T-helper 1 cell treated with Interleukin-12 subunit alpha and Interleukin-12 subunit beta and Interleukin-4 antibody, amounts not matched to agents 30 μg/mL and 1 μg/mL, for 36 hours (primary cell): ENCODE measurements at regions not wholly inside any gene's neighbourhood (a gene's known extent, or its start where the extent isn't known, plus 50 kb on each side); places are given as distances from the start of the nearest gene placed in this dataset.

ENCODE experiments used
- H3K27ac Mint-ChIP-seq: one replicate; pipeline ENCODE4 v1.8.0; 2021; ENCODE audit warnings: mild to moderate bottlenecking, mixed read lengths
- H3K27me3 Mint-ChIP-seq: one replicate; pipeline ENCODE4 v1.8.0; 2021; ENCODE audit warnings: low read depth, mixed read lengths
- H3K36me3 Mint-ChIP-seq: one replicate; pipeline ENCODE4 v1.8.0; 2021; ENCODE audit warnings: low read depth, mixed read lengths
- H3K4me1 Mint-ChIP-seq: one replicate; pipeline ENCODE4 v1.8.0; 2021; ENCODE audit warnings: low read depth, mixed read lengths
- H3K4me3 Mint-ChIP-seq: one replicate; pipeline ENCODE4 v1.8.0; 2021; ENCODE audit warnings: mild to moderate bottlenecking, moderate library complexity, mixed read lengths
- H3K9me3 Mint-ChIP-seq: one replicate; pipeline ENCODE4 v1.8.0; 2021; ENCODE audit warnings: mixed read lengths

GRCh38 chr16:80016731-80017326 lies 416.3 kb upstream of the MAF start:
- Mint-ChIP-seq H3K9me3 (no peaks in the 10 kb centered on the region), H3K27me3 (no peaks in the 10 kb centered on the region), H3K36me3 (no peaks in the 10 kb centered on the region), H3K4me1 (no peaks in the 10 kb centered on the region), H3K4me3 (no peak overlapping the region), H3K27ac (no peak overlapping the region)

- no peaks in the 10 kb centered on the region for H3K36me3 Mint-ChIP-seq
- H3K4me3 Mint-ChIP-seq: no peak overlapping the region
- H3K4me1 Mint-ChIP-seq: no peaks in the 10 kb centered on the region
- H3K9me3 Mint-ChIP-seq: no peaks in the 10 kb centered on the region
- peaks cover 3% of the 10 kb centered on the region for H3K27me3 Mint-ChIP-seq
- no peak overlapping the region for H3K27ac Mint-ChIP-seq
These were observed 415.0 kb upstream of the MAF start for GRCh38 chr16:80015566-80015965.

GRCh38 chr16:80014241-80014939 lies 413.9 kb upstream of the MAF start:
- Mint-ChIP-seq H3K27me3 (peaks cover 5% of the 10 kb centered on the region), H3K36me3 (no peaks in the 10 kb centered on the region), H3K4me1 (no peaks in the 10 kb centered on the region), H3K9me3 (no peaks in the 10 kb centered on the region), H3K4me3 (no peak overlapping the region), H3K27ac (no peak overlapping the region)

DNA sequence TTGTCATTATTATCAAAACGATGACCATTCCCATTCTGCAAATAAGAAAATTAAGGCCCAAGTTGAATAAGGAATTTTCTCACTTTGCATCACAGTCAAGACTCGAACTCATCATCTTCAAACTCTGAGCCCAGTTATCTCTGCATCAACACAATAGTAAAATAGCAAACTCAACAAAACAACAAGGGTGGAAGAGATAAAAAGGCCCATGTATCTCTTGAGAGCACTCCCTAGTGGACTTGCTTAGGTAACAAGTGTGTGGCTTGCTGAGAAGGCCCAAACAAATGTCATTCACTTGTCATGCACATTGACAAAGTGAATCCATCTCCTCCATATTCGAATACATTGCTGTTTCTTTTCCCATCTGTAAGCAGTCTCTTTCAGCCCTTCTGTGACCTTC lies 412.0 kb upstream of the MAF start:
- Mint-ChIP-seq H3K36me3 (no peaks in the 10 kb centered on the region), H3K27ac (no peak overlapping the region), H3K4me3 (no peak overlapping the region), H3K4me1 (no peaks in the 10 kb centered on the region), H3K9me3 (no peaks in the 10 kb centered on the region), H3K27me3 (peaks cover 5% of the 10 kb centered on the region)

GRCh38 chr16:80009971-80010659 lies 409.6 kb upstream of the MAF start:
- H3K27me3 Mint-ChIP-seq: peaks cover 5% of the 10 kb centered on the region
- no peak overlapping the region for H3K27ac Mint-ChIP-seq
- no peaks in the 10 kb centered on the region for H3K36me3 Mint-ChIP-seq
- no peaks in the 10 kb centered on the region for H3K4me1 Mint-ChIP-seq
- H3K4me3 Mint-ChIP-seq: no peak overlapping the region
- no peaks in the 10 kb centered on the region for H3K9me3 Mint-ChIP-seq

- H3K4me1 Mint-ChIP-seq: no peaks in the 10 kb centered on the region
These were observed 408.3 kb upstream of the MAF start for GRCh38 chr16:80008857-80009256.

GRCh38 chr16:80007231-80007630 lies 406.7 kb upstream of the MAF start:
- Mint-ChIP-seq H3K4me3 (no peak overlapping the region), H3K4me1 (no peaks in the 10 kb centered on the region), H3K36me3 (no peaks in the 10 kb centered on the region), H3K27me3 (peaks cover 5% of the 10 kb centered on the region), H3K9me3 (no peaks in the 10 kb centered on the region), H3K27ac (no peak overlapping the region)

More at GRCh38 chr16:80008857-80009256, 408.3 kb upstream of the MAF start:
- no peak overlapping the region for H3K27ac Mint-ChIP-seq
- H3K9me3 Mint-ChIP-seq: no peaks in the 10 kb centered on the region
- no peak overlapping the region for H3K4me3 Mint-ChIP-seq
- no peaks in the 10 kb centered on the region for H3K36me3 Mint-ChIP-seq
- H3K27me3 Mint-ChIP-seq: peaks cover 5% of the 10 kb centered on the region

- Mint-ChIP-seq H3K27me3 (peaks cover 5% of the 10 kb centered on the region), H3K36me3 (no peaks in the 10 kb centered on the region), H3K9me3 (no peaks in the 10 kb centered on the region), H3K4me3 (no peak overlapping the region), H3K27ac (no peak overlapping the region), H3K4me1 (no peaks in the 10 kb centered on the region)
These were observed 406.0 kb upstream of the MAF start for GRCh38 chr16:80006241-80007215.

- no peaks in the 10 kb centered on the region for H3K4me1 Mint-ChIP-seq
- H3K27ac Mint-ChIP-seq: no peak overlapping the region
- no peaks in the 10 kb centered on the region for H3K9me3 Mint-ChIP-seq
- H3K27me3 Mint-ChIP-seq: no peaks in the 10 kb centered on the region
- no peak overlapping the region for H3K4me3 Mint-ChIP-seq
- no peaks in the 10 kb centered on the region for H3K36me3 Mint-ChIP-seq
These were observed 403.6 kb upstream of the MAF start for GRCh38 chr16:80004113-80004512.

- no peak overlapping the region for H3K4me3 Mint-ChIP-seq
- no peaks in the 10 kb centered on the region for H3K36me3 Mint-ChIP-seq
- no peaks in the 10 kb centered on the region for H3K27me3 Mint-ChIP-seq
- H3K9me3 Mint-ChIP-seq: no peaks in the 10 kb centered on the region
- no peak overlapping the region for H3K27ac Mint-ChIP-seq
- H3K4me1 Mint-ChIP-seq: no peaks in the 10 kb centered on the region
These were observed 401.7 kb upstream of the MAF start for GRCh38 chr16:80002261-80002660.

- H3K36me3 Mint-ChIP-seq: no peaks in the 10 kb centered on the region
- no peak overlapping the region for H3K4me3 Mint-ChIP-seq
- H3K4me1 Mint-ChIP-seq: no peaks in the 10 kb centered on the region
- H3K27ac Mint-ChIP-seq: no peak overlapping the region
- H3K9me3 Mint-ChIP-seq: peaks cover 3% of the 10 kb centered on the region
- H3K27me3 Mint-ChIP-seq: peaks cover 4% of the 10 kb centered on the region
These were observed 397.6 kb upstream of the MAF start for GRCh38 chr16:79998143-79998542.

GRCh38 chr16:79997257-79997656 lies 396.7 kb upstream of the MAF start:
- H3K27ac Mint-ChIP-seq: no peak overlapping the region
- H3K27me3 Mint-ChIP-seq: peaks cover 4% of the 10 kb centered on the region
- H3K4me3 Mint-ChIP-seq: no peak overlapping the region
- H3K4me1 Mint-ChIP-seq: no peaks in the 10 kb centered on the region
- peaks cover 3% of the 10 kb centered on the region for H3K9me3 Mint-ChIP-seq
- H3K36me3 Mint-ChIP-seq: no peaks in the 10 kb centered on the region

DNA sequence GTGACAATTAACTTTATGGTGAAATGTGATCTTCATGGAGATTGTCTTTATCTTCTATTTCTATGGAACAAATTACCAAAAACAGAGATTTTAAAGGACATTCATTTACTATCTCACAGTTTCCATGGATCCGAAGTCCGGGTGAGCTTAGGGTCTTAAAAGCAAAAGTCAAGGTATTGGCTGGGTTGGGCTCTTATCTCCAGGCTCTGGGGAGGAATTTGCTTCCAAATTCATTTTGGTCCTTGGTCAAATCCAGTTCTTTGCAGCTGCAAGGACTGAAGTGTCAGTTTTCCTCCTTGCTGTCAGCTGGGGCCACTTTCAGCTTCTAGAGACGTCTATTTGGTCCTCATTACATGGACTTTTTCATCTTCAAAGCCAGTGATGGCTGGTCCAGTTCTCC lies 395.8 kb upstream of the MAF start:
- Mint-ChIP-seq H3K4me1 (no peaks in the 10 kb centered on the region), H3K27ac (no peak overlapping the region), H3K4me3 (no peak overlapping the region), H3K27me3 (peaks cover 4% of the 10 kb centered on the region), H3K36me3 (no peaks in the 10 kb centered on the region), H3K9me3 (peaks cover 3% of the 10 kb centered on the region)

DNA sequence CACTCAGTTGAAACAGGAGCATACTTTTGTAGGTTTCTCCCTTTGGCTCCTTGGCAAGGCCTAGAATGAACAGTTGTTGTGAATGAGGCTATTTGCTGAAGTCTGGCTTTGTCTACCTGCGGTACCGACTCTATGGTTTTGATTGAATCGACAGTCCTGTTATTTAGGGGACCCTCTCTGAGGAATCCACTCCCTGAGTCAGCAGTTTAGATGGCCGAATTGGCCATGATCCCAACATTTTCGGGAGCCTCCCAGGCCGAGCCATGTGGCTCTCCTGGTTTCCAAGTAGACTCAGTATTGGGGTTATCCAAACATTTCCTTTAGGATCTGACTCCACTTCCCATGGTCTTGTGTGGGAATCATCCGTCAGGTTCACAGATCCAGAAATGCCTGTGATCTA lies 394.8 kb upstream of the MAF start:
- Mint-ChIP-seq H3K27ac (no peak overlapping the region), H3K36me3 (no peaks in the 10 kb centered on the region), H3K27me3 (peaks cover 4% of the 10 kb centered on the region), H3K4me1 (no peaks in the 10 kb centered on the region), H3K9me3 (peaks cover 3% of the 10 kb centered on the region), H3K4me3 (no peak overlapping the region)
